K562 (cell line): ENCODE measurements at regions not wholly inside any gene's neighbourhood (a gene's known extent, or its start where the extent isn't known, plus 50 kb on each side); places are given as distances from the start of the nearest gene placed in this dataset.

Experiments used
- NFIX ChIP-seq: fragments of 250-450 bp; sonication (Bioruptor Pico); IDR thresholded peaks from 2 replicates; pipeline ENCODE4 v1.4.0; 2020; ENCODE audit warnings: low read depth, mild to moderate bottlenecking, moderate library complexity
- RBM14 ChIP-seq: fragments of 200-400 bp; formaldehyde crosslinking; IDR thresholded peaks from 2 replicates; pipeline ENCODE4 v1.6.1; 2018; ENCODE audit warnings: low read depth, mild to moderate bottlenecking, low read length, moderate library complexity, borderline replicate concordance; ENCODE audit not compliant: insufficient read depth
- TARDBP ChIP-seq: fragments of 450-650 bp; IDR thresholded peaks from 2 replicates; pipeline ENCODE4 v1.6.1; 2016
- THRAP3 ChIP-seq: fragments of 450-650 bp; IDR thresholded peaks from 2 replicates; pipeline ENCODE4 v1.6.1; 2016; ENCODE audit warnings: mild to moderate bottlenecking, inconsistent platforms, borderline replicate concordance
- TRIM28 ChIP-seq: fragments of 450-650 bp; IDR thresholded peaks from 2 replicates; pipeline ENCODE4 v1.6.1; 2017
- TSC22D4 ChIP-seq: fragments of 450-650 bp; IDR thresholded peaks from 2 replicates; pipeline ENCODE4 v1.6.1; 2016; ENCODE audit warnings: missing genetic modification characterization, missing biosample characterization, control low read depth
- ZFX ChIP-seq: sonication (generic); formaldehyde crosslinking; IDR thresholded peaks from 2 replicates; pipeline ENCODE4 v1.8.0; 2022; ENCODE audit warnings: mild to moderate bottlenecking, missing genetic modification reagents, moderate library complexity
- ZNF778 ChIP-seq: fragments of 450-650 bp; formaldehyde crosslinking; IDR thresholded peaks from 2 replicates; pipeline ENCODE4 v1.4.0; 2020; ENCODE audit warnings: mild to moderate bottlenecking, moderate library complexity
- TF ChIP-seq, protein P1 (sequence below): fragments of 450-650 bp; IDR thresholded peaks from 2 replicates; pipeline ENCODE4 v1.6.1; 2016; ENCODE audit warnings: mild to moderate bottlenecking, moderate library complexity
- TF ChIP-seq, protein P2 (sequence below): fragments of 200-800 bp; sonication (Bioruptor generic); IDR thresholded peaks from 2 replicates; pipeline ENCODE4 v1.6.1; 2016; ENCODE audit warnings: missing genetic modification characterization, missing compliant biosample characterization
- TF ChIP-seq, protein P3 (sequence below): fragments of 250-450 bp; sonication (Bioruptor Pico); IDR thresholded peaks from 2 replicates; pipeline ENCODE4 v1.8.0; 2022; ENCODE audit warnings: inconsistent platforms

DNA sequence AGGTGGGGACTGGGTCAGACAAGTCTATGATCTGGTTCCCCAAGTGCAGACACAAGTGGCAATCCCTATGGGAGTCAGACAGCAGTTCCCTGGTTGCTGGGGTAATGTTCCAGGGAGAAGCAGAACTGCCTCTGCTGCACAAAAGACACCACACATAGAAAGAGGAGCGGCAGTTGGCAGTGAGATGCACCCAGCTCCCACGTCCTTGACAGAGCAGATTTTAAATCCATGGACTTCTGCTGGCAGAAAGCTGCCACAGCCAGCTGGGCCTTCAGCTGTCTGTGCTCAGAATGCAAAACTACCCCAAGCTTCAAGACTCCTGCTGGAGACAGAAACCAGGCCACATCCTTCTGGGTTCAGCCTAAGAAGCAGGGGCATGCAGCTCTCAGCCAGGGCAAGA, 147.2 kb downstream of the ETAA1 start (continued):
- TF ChIP-seq, protein P1, sequence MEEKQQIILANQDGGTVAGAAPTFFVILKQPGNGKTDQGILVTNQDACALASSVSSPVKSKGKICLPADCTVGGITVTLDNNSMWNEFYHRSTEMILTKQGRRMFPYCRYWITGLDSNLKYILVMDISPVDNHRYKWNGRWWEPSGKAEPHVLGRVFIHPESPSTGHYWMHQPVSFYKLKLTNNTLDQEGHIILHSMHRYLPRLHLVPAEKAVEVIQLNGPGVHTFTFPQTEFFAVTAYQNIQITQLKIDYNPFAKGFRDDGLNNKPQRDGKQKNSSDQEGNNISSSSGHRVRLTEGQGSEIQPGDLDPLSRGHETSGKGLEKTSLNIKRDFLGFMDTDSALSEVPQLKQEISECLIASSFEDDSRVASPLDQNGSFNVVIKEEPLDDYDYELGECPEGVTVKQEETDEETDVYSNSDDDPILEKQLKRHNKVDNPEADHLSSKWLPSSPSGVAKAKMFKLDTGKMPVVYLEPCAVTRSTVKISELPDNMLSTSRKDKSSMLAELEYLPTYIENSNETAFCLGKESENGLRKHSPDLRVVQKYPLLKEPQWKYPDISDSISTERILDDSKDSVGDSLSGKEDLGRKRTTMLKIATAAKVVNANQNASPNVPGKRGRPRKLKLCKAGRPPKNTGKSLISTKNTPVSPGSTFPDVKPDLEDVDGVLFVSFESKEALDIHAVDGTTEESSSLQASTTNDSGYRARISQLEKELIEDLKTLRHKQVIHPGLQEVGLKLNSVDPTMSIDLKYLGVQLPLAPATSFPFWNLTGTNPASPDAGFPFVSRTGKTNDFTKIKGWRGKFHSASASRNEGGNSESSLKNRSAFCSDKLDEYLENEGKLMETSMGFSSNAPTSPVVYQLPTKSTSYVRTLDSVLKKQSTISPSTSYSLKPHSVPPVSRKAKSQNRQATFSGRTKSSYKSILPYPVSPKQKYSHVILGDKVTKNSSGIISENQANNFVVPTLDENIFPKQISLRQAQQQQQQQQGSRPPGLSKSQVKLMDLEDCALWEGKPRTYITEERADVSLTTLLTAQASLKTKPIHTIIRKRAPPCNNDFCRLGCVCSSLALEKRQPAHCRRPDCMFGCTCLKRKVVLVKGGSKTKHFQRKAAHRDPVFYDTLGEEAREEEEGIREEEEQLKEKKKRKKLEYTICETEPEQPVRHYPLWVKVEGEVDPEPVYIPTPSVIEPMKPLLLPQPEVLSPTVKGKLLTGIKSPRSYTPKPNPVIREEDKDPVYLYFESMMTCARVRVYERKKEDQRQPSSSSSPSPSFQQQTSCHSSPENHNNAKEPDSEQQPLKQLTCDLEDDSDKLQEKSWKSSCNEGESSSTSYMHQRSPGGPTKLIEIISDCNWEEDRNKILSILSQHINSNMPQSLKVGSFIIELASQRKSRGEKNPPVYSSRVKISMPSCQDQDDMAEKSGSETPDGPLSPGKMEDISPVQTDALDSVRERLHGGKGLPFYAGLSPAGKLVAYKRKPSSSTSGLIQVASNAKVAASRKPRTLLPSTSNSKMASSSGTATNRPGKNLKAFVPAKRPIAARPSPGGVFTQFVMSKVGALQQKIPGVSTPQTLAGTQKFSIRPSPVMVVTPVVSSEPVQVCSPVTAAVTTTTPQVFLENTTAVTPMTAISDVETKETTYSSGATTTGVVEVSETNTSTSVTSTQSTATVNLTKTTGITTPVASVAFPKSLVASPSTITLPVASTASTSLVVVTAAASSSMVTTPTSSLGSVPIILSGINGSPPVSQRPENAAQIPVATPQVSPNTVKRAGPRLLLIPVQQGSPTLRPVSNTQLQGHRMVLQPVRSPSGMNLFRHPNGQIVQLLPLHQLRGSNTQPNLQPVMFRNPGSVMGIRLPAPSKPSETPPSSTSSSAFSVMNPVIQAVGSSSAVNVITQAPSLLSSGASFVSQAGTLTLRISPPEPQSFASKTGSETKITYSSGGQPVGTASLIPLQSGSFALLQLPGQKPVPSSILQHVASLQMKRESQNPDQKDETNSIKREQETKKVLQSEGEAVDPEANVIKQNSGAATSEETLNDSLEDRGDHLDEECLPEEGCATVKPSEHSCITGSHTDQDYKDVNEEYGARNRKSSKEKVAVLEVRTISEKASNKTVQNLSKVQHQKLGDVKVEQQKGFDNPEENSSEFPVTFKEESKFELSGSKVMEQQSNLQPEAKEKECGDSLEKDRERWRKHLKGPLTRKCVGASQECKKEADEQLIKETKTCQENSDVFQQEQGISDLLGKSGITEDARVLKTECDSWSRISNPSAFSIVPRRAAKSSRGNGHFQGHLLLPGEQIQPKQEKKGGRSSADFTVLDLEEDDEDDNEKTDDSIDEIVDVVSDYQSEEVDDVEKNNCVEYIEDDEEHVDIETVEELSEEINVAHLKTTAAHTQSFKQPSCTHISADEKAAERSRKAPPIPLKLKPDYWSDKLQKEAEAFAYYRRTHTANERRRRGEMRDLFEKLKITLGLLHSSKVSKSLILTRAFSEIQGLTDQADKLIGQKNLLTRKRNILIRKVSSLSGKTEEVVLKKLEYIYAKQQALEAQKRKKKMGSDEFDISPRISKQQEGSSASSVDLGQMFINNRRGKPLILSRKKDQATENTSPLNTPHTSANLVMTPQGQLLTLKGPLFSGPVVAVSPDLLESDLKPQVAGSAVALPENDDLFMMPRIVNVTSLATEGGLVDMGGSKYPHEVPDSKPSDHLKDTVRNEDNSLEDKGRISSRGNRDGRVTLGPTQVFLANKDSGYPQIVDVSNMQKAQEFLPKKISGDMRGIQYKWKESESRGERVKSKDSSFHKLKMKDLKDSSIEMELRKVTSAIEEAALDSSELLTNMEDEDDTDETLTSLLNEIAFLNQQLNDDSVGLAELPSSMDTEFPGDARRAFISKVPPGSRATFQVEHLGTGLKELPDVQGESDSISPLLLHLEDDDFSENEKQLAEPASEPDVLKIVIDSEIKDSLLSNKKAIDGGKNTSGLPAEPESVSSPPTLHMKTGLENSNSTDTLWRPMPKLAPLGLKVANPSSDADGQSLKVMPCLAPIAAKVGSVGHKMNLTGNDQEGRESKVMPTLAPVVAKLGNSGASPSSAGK = no peak
- TF ChIP-seq, protein P2, sequence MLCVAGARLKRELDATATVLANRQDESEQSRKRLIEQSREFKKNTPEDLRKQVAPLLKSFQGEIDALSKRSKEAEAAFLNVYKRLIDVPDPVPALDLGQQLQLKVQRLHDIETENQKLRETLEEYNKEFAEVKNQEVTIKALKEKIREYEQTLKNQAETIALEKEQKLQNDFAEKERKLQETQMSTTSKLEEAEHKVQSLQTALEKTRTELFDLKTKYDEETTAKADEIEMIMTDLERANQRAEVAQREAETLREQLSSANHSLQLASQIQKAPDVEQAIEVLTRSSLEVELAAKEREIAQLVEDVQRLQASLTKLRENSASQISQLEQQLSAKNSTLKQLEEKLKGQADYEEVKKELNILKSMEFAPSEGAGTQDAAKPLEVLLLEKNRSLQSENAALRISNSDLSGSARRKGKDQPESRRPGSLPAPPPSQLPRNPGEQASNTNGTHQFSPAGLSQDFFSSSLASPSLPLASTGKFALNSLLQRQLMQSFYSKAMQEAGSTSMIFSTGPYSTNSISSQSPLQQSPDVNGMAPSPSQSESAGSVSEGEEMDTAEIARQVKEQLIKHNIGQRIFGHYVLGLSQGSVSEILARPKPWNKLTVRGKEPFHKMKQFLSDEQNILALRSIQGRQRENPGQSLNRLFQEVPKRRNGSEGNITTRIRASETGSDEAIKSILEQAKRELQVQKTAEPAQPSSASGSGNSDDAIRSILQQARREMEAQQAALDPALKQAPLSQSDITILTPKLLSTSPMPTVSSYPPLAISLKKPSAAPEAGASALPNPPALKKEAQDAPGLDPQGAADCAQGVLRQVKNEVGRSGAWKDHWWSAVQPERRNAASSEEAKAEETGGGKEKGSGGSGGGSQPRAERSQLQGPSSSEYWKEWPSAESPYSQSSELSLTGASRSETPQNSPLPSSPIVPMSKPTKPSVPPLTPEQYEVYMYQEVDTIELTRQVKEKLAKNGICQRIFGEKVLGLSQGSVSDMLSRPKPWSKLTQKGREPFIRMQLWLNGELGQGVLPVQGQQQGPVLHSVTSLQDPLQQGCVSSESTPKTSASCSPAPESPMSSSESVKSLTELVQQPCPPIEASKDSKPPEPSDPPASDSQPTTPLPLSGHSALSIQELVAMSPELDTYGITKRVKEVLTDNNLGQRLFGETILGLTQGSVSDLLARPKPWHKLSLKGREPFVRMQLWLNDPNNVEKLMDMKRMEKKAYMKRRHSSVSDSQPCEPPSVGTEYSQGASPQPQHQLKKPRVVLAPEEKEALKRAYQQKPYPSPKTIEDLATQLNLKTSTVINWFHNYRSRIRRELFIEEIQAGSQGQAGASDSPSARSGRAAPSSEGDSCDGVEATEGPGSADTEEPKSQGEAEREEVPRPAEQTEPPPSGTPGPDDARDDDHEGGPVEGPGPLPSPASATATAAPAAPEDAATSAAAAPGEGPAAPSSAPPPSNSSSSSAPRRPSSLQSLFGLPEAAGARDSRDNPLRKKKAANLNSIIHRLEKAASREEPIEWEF (CRISPR knock-in tag) = no peak
- no peak for TF ChIP-seq NFIX (CRISPR knock-in tag)
- TF ChIP-seq TARDBP = no peak
- TF ChIP-seq, protein P3, sequence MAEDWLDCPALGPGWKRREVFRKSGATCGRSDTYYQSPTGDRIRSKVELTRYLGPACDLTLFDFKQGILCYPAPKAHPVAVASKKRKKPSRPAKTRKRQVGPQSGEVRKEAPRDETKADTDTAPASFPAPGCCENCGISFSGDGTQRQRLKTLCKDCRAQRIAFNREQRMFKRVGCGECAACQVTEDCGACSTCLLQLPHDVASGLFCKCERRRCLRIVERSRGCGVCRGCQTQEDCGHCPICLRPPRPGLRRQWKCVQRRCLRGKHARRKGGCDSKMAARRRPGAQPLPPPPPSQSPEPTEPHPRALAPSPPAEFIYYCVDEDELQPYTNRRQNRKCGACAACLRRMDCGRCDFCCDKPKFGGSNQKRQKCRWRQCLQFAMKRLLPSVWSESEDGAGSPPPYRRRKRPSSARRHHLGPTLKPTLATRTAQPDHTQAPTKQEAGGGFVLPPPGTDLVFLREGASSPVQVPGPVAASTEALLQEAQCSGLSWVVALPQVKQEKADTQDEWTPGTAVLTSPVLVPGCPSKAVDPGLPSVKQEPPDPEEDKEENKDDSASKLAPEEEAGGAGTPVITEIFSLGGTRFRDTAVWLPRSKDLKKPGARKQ (CRISPR knock-in tag) = no peak
- TF ChIP-seq THRAP3 = no peak
- no peak for TF ChIP-seq TSC22D4 (tag)
- TF ChIP-seq ZNF778 (CRISPR knock-in tag) = no peak
- no peak for TF ChIP-seq ZFX (CRISPR knock-in tag)
- no peak for TF ChIP-seq RBM14
- no peak for TF ChIP-seq TRIM28
